SK-N-DZ (cell line): ENCODE measurements at regions not wholly inside any gene's neighbourhood (a gene's known extent, or its start where the extent isn't known, plus 50 kb on each side); places are given as distances from the start of the nearest gene placed in this dataset.

Experiments
- DNase-seq: peaks from one replicate; pipeline ENCODE4 v3.0.0-alpha.2; 2015; ENCODE audit warnings: low spot score

GRCh38 chr5:116361979-116362577 lies 212.5 kb downstream of the SEMA6A start:
- DNase-seq, result no peak

- DNase-seq, result no peak
These were observed 213.3 kb downstream of the SEMA6A start for GRCh38 chr5:116361171-116361967.

- no peak for DNase-seq
These were observed 214.4 kb downstream of the SEMA6A start for GRCh38 chr5:116360008-116360853.

- no peak for DNase-seq
These were observed 215.0 kb downstream of the SEMA6A start for GRCh38 chr5:116359592-116359991.

DNA sequence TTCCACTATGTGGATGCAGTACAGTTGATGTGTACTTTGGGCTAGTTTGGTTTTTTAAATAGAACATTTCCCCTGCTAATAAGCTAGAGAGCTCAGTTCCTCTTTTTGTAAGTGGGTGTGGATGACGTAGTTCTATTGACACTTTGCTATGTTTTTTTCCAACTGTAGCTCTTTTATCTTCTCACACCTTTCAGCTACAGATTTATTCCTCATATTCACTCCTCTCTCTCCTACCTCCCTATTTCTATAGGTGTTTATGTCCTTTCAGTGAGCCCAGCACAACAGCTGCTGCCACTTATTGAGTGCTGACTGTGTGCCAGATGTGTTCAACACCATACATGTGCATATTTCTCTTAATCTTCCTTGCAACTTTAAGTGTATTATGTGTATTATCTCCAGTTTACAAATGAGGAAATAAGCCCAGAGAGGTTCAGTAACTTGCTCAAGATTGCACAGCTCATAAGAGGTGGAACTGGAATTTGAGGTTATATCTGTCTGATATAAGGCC lies 215.7 kb downstream of the SEMA6A start:
- DNase-seq, result no peak

- no peak for DNase-seq
These were observed 216.6 kb downstream of the SEMA6A start for GRCh38 chr5:116358015-116358523.

GRCh38 chr5:116355819-116356601 lies 218.6 kb downstream of the SEMA6A start:
- no peak for DNase-seq

DNA sequence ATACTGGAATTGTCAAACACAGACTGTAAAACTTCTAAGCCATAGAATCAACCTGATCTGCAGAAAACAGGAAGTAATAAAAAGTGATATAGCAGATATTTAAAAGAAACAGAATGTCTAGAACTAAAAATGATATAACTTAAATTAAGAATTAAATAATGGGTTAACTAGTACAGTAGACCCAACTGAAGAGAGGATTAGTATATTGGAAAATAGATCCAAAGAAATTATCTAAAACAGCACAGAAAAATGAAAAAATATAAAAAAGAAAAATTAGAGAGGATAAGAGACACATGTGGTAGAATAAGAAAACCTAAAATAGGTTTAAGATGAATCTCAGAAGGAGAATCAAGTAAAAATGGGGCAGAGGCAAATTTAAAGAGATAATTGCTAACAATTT lies 219.9 kb downstream of the SEMA6A start:
- DNase-seq, result no peak

GRCh38 chr5:116347657-116348056 lies 227.0 kb downstream of the SEMA6A start:
- no peak for DNase-seq

DNA sequence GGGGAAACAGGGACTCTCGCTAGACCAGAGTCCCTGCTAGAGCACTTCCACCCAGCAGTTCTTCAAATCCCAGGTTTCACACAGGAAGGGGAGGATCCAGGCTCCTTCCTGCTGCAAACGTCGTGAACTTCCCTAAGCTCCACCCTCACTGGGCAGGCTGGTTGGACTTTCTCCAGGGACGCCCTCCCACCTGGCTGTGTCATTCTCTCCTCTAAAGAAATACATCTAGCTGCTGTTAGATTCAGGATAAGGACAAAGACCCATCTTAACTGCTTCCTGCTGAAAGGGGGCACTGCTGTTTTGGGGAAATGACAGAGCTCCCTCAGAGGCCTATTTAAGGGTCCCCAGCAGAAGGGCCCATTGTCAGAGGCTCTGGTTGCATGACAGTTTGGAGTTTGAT lies 230.7 kb downstream of the SEMA6A start:
- DNase-seq, result no peak
